Chondrocyte (in vitro differentiated cells): ENCODE measurements at regions not wholly inside any gene's neighbourhood (a gene's known extent, or its start where the extent isn't known, plus 50 kb on each side); places are given as distances from the start of the nearest gene placed in this dataset.

Experiments used
- DNase-seq: peaks from one replicate; pipeline ENCODE4 v3.0.0; 2021; ENCODE audit warnings: mixed read lengths, low spot score
- H3K27ac Mint-ChIP-seq: one replicate; pipeline ENCODE4 v1.8.0; 2021; ENCODE audit warnings: mild to moderate bottlenecking, moderate library complexity, mixed read lengths; ENCODE audit not compliant: unreplicated experiment
- H3K27me3 Mint-ChIP-seq: 2 replicates; pipeline ENCODE4 v1.8.0; 2021; ENCODE audit warnings: low read depth, mixed read lengths
- H3K36me3 Mint-ChIP-seq: 2 replicates; pipeline ENCODE4 v1.8.0; 2021; ENCODE audit warnings: low read depth, mixed read lengths
- H3K4me1 Mint-ChIP-seq: 2 replicates; pipeline ENCODE4 v1.8.0; 2021; ENCODE audit warnings: low read depth, mild to moderate bottlenecking, mixed read lengths
- H3K4me3 Mint-ChIP-seq: one replicate; pipeline ENCODE4 v1.8.0; 2021; ENCODE audit warnings: mild to moderate bottlenecking, moderate library complexity, mixed read lengths; ENCODE audit not compliant: unreplicated experiment
- H3K9me3 Mint-ChIP-seq: 2 replicates; pipeline ENCODE4 v1.8.0; 2021; ENCODE audit warnings: low read depth, mixed read lengths
- CTCF ChIP-seq: fragments of 200-600 bp; sonication (generic); IDR thresholded peaks from 2 replicates; pipeline ENCODE4 v1.5.0; 2021; ENCODE audit warnings: antibody characterized with exemption, mild to moderate bottlenecking, moderate library complexity

- Mint-ChIP-seq H3K27ac (no peak overlapping the region), H3K27me3 (no peaks in the 10 kb centered on the region), H3K36me3 (no peaks in the 10 kb centered on the region), H3K4me3 (no peak overlapping the region), H3K4me1 (no peaks in the 10 kb centered on the region), H3K9me3 (no peaks in the 10 kb centered on the region)
- DNase-seq, result no peak
- TF ChIP-seq CTCF, result no peak
Measured at GRCh38 chr10:1893941-1894340, 156.6 kb upstream of the ADARB2 start.

- no peak for DNase-seq
- no peak for TF ChIP-seq CTCF
- no peak overlapping the region for H3K27ac Mint-ChIP-seq
- no peaks in the 10 kb centered on the region for H3K36me3 Mint-ChIP-seq
- no peaks in the 10 kb centered on the region for H3K4me1 Mint-ChIP-seq
- peaks cover 8% of the 10 kb centered on the region for H3K9me3 Mint-ChIP-seq
- peaks cover 11% of the 10 kb centered on the region for H3K27me3 Mint-ChIP-seq
- H3K4me3 Mint-ChIP-seq, result no peak overlapping the region
Measured at GRCh38 chr10:1886039-1886438, 148.7 kb upstream of the ADARB2 start.

- no peak for DNase-seq
- no peak for TF ChIP-seq CTCF
- no peak overlapping the region for H3K4me3 Mint-ChIP-seq
- H3K36me3 Mint-ChIP-seq, result no peaks in the 10 kb centered on the region
- H3K27ac Mint-ChIP-seq, result no peak overlapping the region
- H3K4me1 Mint-ChIP-seq, result no peaks in the 10 kb centered on the region
- H3K9me3 Mint-ChIP-seq, result peaks cover 8% of the 10 kb centered on the region
- peaks cover 8% of the 10 kb centered on the region for H3K27me3 Mint-ChIP-seq
Measured at GRCh38 chr10:1882728-1883127, 145.4 kb upstream of the ADARB2 start.

GRCh38 chr10:1882180-1882579, 144.9 kb upstream of the ADARB2 start:
- H3K9me3 Mint-ChIP-seq, result peaks cover 8% of the 10 kb centered on the region
- no peak for TF ChIP-seq CTCF
- H3K27ac Mint-ChIP-seq, result no peak overlapping the region

GRCh38 chr10:1881636-1882035, 144.3 kb upstream of the ADARB2 start:
- Mint-ChIP-seq H3K27ac (no peak overlapping the region), H3K27me3 (peaks cover 8% of the 10 kb centered on the region)
- no peak for DNase-seq

More at GRCh38 chr10:1882180-1882579, 144.9 kb upstream of the ADARB2 start:
- DNase-seq, result no peak
- Mint-ChIP-seq H3K4me3 (no peak overlapping the region), H3K36me3 (no peaks in the 10 kb centered on the region), H3K4me1 (no peaks in the 10 kb centered on the region), H3K27me3 (peaks cover 8% of the 10 kb centered on the region)

More at GRCh38 chr10:1881636-1882035, 144.3 kb upstream of the ADARB2 start:
- H3K36me3 Mint-ChIP-seq, result no peaks in the 10 kb centered on the region
- no peak overlapping the region for H3K4me3 Mint-ChIP-seq
- no peak for TF ChIP-seq CTCF
- no peaks in the 10 kb centered on the region for H3K4me1 Mint-ChIP-seq
- H3K9me3 Mint-ChIP-seq, result peaks cover 8% of the 10 kb centered on the region
